GM21723 (cell line): ENCODE measurements at regions not wholly inside any gene's neighbourhood (a gene's known extent, or its start where the extent isn't known, plus 50 kb on each side); places are given as distances from the start of the nearest gene placed in this dataset.

Experiments used
- ATAC-seq: cut with Tn5 transposase; IDR thresholded peaks from one replicate; pipeline ENCODE4 v1.9.1; 2021; ENCODE audit warnings: mild to moderate bottlenecking, moderate library complexity; ENCODE audit not compliant: unreplicated experiment

DNA sequence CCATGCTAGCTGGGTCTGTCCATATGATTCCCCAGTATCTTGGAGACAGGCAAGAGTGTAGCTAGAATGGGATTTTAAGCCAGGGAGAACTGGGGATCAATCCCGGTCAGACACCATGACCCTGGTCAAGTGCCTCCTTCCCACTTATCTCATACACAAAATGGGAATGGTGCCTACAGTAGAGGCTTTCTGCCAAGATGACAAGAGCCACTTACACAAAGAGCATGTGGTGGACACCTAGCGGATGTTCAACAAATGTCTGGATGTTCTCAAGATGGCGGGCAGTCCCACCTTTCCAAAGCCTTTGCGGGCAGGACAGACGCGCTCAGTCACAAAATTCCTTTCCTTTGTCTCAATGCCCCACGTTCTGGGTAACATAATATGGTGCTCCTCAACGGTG, 57.3 kb downstream of the MAF start:
- ATAC-seq = no peak

DNA sequence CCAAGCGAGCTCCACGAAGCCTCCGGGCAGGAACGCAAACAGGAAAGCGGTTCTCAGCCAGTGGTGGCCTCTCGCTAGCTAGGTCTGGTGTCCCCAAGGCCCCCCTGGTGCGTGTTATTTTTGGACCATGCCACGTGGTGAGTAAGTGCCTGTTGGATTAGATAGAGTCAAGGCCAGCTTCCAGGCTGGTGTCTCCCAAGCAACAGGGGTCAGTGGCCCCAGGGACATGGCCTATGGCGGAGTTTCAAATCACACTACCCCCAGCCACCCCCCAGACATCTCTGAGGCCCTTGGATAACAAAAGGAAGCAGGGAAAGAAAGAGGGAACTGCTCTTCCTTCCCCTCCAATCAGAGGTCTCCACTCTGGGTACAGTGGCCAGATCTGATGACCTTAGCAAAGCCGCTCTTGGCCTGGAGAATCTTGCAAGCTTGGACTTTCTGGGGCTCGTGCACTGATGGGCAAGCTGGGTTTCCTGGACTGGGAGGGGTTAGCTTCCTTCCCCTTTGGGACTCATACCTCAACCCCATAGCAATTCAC, 58.2 kb downstream of the MAF start:
- ATAC-seq = no peak

DNA sequence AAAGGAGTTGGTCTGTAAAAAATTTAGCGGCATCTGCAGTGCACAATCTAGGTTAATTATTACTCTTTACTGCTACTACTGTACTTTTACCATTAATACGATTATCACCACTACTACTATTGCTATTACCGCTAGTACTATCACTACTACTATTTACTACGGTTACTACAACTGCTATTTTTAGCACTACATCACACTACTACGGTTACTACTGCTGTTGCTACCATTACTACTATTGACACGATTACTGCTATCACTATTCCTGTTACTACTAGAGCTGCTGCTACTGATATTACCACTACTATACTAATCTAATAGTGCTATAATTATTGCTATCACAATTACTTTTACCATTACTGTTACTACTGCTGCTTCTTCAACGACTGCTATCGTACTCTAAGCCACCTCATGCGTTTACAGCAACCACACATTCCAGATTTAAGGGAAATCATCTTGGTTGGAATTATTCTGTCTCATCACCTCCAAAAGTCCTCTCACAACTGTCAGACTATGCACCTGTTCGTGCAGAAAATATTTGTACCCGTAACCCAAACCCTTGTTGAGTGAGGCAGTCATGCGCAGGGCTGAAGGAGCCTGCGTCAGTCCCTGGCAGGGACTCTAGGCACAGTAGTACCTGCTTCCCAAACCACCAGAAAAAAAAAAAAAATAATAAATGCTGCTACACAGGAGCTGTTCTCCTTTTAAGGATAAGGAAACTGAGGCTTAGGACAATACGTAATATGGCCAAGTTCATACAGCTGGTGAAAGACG, 59.5 kb downstream of the MAF start:
- ATAC-seq = no peak

DNA sequence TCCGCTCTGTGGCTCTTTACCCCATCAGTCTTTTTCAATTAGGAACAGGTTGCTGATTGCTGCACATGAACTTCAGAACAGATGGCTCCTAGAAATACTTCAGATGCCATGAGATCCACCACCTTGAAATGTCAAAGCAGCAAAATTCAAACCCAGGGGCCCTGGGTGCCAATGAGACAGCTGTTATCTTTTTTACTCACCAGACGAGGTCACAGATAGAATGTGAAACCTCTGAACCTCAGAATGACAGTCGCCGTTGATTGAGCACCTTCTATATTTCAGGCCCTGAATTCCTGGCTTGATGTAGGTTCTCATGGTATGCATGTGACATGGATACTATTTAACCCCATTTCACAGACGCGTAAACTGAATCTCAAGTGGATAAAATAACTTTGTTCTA, 63.0 kb downstream of the MAF start:
- ATAC-seq = no peak

DNA sequence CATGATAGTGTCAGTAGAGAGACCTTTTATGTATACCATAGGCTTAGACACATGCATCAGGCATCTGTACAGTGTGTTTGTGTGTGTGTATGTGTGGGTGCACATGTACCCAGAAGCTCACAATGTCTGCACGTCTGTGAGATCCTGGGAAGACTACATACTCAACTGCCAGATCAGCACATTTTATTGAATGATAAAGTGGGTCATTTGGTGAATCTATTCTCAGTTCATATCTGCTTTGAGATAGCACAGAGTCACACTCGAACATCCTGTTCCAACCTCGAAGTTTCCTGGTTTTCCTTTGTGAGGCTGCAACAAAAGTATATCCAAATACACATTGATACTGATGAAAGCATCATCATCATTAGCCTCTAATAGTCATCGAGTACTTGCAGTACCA, 63.6 kb downstream of the MAF start:
- ATAC-seq = no peak

DNA sequence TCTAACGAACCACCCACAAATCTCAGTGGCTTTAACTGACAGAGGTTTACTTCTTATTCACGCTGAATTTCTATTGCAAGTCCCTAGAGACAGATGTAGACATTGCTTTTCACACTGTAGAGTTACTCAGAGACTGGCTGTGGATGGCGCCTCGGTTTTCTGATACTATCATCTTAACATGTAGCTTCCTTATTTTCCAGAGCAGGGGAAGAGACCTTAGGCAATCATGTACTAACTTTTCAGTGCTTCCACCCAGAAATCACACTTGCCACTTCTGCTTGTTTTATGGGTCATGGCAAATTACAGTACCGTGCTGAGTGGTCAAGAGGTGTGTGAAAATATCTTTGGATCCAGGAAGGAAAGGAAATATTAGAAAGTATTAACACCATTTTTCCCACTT, 65.4 kb downstream of the MAF start:
- no peak for ATAC-seq

DNA sequence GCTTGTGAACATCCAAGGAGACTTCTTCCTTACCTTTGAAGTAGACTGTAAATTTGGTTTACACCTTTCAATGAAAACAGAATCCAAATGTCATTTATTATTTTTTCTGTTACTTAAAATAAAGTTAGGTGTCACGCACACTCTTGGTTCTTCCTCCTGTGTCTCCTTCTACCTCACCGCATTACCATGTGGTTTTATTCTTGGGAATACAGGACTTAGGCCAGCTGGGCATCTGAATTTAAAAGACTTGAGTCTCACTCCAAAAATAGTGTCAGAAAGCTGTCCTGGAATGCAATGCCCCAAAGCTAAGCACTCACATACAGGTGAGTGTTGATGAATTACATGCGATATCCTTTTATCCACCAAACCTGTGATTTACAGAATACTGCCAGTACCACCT, 66.4 kb downstream of the MAF start:
- no peak for ATAC-seq

DNA sequence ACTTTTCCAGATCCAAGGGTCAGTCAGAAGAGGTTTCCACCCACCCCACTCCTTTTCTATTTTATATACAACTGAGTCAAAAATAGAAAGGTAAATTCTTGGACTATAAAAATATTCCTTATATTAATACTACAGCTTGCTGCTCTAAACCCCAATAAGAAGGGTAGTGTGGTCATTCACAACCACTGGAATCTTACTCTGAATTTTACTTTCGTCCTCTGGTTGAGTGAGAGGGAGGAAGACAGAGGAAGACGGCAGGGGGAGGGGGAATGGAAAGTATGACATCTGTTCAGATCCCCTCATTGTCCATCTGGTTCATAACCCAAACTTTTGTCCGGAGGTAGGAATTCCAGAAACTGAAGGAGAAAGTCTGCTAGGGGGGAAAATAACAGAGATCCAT, 67.2 kb downstream of the MAF start:
- no peak for ATAC-seq

DNA sequence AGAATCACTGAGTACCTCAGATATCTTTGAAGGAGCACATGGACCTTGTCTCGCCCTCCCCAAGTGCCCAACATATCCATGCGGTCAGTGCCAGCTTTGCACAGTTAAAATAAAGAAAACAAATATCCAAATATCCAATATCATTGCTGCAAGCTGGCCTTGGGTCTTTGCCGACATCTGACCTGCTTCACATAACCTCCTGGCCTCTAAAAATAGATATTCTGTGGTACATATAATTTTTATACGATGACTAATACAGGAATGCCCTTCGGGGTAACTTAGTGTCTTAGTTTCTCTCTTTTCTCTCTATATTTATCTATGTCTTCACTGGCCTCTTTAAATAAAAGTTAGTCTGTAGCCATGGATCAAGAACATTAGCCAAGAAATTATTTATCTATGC, 67.8 kb downstream of the MAF start:
- ATAC-seq = no peak

DNA sequence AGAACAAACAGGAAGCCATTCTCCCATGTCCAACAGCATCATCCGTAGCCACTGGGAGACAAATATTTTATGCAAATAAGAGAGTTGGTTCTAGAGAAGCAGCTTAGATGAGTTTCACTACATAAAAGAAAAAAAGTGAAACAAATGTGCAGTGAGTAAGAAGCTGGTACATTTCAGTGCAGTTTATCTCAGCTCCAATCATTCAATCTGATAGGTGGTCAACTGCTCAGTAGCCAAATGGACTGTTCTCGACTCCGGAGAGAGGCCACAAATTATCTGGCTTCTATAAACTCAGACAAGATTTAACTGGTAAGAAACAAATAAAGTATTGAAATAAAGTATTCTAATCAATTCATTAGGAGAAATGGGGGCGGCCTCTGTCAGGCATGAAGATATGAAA, 68.3 kb downstream of the MAF start:
- no peak for ATAC-seq

DNA sequence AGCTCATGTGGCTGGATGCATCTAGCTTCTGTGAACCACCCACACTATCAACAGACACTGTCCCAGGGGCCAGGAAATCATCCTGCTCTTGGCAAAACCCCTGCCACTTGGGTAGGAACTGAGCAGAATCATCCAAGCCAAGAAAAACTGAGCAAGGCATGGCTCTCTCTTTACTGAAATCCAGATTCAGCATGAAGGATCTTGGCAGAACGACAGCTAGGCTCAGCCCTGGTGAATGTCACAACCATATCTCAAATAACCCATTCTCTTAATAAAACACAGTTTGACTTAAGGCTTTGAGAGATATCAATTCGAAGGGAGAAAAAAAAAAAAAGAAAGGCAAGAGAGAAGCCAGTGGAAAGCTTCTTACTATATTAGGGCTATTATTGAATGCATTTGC, 72.2 kb downstream of the MAF start:
- ATAC-seq = no peak

DNA sequence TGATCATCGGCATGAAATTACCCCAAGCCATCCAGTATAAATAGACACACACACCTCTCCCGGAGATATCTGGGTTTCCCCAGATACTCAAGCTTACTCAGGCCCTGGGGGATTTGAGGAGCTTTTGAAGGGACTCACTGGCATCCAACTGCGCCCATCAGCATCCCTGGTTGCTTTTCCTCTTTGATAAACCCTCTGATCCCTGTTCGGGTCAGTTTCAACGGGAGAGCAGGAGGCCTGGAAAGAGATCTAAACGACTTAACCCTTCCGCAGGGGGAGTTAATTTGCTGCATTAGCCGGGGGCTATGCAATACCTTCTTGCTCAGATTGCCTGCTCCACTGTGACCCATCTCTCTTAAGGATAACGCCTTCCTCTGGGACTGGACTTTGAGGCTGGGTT, 76.6 kb downstream of the MAF start:
- ATAC-seq = no peak

DNA sequence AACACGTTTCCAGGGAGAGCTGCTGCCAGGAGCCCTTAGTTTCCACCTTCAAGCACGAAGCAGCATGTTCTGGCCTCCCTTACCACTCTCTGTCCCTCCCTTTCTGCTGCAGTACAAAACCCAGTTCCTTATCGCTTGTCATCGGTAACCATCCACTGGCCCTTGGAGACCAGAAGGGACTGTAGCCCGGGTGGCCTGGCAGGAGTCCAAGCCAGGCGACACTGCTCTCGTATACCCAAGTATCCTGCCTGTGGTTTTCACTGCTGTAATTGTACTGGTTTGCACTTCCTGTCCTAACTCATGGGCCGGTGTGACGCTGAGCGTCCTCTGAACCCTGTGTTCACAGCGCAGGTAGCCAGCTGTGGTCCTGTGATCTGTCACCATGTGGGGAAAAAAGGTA, 81.1 kb downstream of the MAF start:
- ATAC-seq = no peak

DNA sequence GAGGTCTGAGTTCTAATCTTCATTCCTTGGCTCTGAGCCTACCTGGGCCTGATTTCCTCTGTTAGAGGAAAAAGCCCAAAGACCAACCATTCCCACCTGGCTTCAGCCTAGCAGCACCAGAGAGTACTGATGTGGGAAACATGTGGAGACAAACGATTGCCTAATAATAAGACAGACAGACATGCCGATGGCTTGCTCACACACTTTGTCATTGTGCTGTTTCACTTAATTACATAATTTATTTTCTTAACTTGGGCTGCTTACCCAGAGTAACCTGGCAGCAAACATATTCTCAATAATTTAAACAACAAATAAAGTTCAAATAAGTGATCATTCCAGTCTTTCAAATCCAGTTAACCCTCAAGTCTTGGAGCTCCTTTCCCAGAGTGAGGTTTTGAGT, 83.4 kb downstream of the MAF start:
- no peak for ATAC-seq

DNA sequence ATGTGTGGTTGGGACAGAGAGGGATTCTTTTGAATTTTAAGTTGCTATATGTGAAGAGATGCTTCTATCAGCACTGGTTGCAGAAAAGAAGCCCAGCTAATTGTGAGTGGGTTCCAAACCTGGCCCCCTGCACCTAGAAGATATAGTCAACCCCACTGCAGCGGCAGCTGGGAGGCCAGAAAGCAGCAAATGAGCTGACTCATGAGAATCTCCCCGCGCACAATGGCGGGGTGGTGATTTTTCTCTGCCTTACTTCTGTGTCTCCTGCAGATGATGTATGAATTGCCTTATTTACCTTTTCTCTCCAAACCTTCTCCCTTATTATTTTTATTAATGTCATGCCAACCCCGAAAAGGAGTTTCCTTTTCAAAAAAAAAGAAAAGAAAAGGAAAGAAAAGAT, 89.7 kb downstream of the MAF start:
- no peak for ATAC-seq

DNA sequence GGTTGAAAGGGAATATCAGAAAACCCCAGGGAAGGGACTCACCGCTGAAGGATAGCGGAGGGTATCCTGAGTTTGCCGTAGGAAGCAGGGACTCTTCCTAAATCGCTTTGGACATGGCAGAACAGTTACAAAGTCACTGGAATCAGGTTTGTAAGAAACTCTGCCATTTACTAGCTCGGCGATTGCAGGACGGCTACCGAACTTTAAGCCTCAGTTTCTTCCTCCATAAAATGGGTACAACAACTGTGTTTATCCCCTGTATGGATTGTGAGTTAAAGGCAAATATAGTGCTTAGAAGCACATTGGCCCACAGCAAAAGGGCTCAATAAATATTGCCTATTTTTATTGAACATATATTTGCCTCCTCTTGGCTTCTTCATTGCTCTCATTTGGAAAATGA, 90.6 kb downstream of the MAF start:
- ATAC-seq = no peak

DNA sequence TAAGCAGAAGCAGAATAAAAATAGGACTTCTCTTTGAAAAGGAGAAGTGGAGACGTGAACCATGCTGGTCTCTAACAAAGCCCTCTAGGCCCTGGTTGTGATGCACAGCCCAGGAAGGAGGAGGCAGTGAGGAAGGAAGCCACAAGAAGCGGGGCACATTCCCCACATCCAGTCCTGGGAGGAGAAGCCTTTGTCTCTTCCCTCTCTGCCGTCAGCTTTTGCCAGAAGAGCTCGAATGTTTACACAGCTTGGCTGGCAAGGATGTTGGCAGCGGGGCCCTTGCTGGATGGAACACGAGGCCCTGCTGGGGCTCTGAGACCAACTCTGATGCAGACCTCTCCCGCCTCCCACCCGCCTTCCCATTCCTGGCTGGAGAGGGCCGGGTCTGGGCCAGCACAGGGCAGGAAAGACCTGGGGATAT, 91.3 kb downstream of the MAF start:
- ATAC-seq = no peak

DNA sequence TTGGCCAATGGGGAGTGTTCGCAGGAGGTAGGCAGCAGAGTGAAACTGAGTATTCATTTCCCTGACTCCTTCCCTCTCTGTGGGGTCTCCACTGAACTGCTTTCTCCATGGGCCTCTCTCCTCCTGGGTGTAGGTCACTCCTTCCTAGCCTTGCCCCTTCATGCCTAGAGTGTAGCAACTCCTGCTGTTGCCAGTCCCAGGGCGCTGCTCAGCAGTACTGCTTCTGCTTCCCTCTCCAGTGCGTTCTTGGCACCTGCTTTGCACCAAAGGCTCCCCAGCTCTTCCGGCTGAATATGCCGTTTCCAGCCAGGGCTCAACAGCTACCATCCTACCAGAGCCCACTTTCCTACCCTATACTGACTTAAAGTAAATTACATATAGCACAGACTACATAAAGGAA, 92.2 kb downstream of the MAF start:
- no peak for ATAC-seq

DNA sequence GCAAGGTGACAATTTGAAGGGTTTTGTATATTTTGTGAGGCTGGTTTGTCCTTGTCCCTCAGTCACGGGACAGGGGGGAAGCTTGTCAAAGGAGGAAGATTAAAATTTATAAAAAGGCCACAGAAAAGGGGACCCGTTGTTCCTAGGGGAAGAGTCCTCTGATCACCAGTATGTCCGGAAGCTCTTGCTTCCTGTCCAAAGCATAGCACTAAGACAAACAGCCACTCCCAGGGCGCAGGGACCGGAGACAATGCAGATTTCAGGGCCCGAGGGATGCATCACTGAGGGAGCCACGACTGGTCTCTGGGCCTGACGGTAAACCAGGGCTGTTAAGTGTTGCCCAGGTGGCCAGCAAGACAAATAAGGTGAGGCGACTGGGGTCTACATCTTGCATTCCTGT, 95.2 kb downstream of the MAF start:
- ATAC-seq = no peak

DNA sequence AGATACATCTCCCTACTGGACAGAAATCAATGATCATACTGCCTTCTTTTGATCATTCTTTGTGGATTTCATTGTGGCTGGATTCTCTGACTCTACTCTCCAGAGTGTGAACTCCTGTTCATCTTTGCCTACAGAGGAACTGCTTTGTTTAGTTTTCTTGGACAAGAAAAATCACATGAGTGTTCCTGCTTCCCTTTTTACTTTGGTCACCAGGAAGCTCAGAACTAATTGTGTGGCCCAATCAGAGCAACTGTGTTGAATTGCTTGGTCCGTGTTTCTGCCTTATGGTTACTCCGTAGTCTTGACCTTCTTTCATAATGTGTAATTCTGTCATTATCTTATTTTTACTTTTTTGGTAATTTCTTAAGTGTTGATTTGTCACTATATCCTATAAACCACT, 97.0 kb downstream of the MAF start:
- ATAC-seq = no peak

DNA sequence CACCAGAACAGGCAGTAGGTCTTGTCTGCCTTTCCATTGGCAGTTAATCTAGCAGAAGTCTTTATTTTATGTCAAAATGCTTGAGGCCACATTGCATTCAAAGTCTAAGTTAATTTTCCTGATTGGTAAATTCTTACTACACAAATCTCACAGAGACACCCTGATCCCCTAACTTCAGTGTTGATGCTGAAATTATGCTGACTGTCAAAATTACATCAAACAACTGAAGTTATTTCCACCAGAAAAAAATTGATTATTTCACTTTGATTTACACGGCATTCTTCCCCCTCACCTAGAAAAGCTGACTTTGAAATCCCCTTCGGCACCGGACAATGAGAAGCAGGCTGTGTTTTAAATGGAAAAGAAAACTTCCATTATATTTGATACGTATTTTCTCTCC, 99.1 kb downstream of the MAF start:
- ATAC-seq = no peak

DNA sequence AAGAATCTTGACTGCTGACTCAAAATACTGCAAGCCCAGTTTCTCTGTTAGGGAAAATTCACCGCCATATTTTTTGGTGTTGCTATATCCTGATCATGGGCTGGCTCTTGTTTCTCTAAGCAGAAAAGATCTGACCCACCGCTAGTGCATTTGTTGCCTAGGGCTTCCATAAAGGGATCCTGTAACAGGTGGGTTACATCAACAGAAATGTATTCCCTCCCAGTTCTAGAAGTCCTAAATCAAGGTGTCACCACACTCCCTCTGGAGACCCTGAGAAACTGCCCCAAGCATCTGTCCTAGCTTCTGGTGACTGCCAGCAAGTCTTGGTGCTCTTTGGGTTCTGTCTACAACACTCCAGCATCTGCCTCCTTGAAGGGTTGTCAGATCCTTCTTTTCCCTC, 99.7 kb downstream of the MAF start:
- ATAC-seq = no peak

DNA sequence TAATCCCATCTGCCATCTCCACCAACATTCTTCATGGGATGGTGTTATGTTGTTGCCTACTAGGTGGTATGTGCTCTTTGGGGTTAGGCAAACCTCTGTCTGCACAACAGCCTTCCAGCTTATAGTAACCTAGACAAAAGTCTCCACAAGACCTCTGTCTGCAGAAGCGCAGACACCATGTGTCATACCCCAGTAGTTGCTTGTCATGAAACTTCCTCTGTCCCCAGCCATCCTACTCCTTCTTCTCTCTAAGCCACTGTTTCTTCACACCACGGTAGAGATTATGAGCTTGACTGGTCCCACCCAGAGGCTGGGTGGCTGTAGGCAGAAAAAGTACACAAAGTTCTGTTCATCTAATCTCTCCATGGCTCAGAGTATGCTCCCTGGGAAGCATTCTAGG, 100.3 kb downstream of the MAF start:
- ATAC-seq = no peak
